Epithelial cell of proximal tubule (primary cell): ENCODE measurements at regions not wholly inside any gene's neighbourhood (a gene's known extent, or its start where the extent isn't known, plus 50 kb on each side); places are given as distances from the start of the nearest gene placed in this dataset.
"Not testable (repeated sequence)": the region's sequence is repeated elsewhere in the genome, so short reads cannot be mapped to it uniquely, and the experiment has no call there.

Experiments
- DNase-seq: peaks from one replicate; pipeline ENCODE4 v3.0.0-alpha.2; 2011; ENCODE audit warnings: low read depth
- H3K4me3 ChIP-seq: 2 replicates; pipeline ENCODE4 v1.5.1; 2011; ENCODE audit warnings: low read depth, mild to moderate bottlenecking, low read length
- TF ChIP-seq, protein P1 (sequence below): conservative IDR thresholded peaks from 2 replicates; pipeline ENCODE4 v1.5.1; 2012; ENCODE audit warnings: low read depth, mild to moderate bottlenecking, low read length

DNA sequence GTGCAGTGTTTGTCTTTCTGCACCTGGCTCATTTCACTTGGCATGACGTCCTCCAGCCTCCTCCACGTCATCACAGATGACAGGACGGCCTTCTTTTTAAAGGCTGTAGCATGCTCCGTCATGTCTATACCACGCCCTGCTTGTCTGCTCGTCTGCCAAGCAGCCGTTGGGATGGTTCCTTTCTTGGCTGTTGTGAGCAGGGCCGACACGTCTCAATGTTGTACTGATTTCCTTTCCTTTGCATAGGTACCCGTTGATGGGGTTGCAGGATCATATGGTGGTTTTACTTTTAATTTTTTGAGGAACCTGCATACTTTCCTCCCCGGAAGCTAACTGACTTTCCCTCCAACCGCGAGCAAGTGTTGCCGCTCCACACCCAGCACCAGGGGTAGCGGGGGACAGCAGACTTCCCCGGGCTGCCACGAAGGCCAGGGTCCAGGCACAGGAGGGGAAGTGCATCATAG, 212.2 kb upstream of the ZNF469 start:
- DNase-seq = no peak
- no peak overlapping the region for H3K4me3 ChIP-seq
- TF ChIP-seq, protein P1, sequence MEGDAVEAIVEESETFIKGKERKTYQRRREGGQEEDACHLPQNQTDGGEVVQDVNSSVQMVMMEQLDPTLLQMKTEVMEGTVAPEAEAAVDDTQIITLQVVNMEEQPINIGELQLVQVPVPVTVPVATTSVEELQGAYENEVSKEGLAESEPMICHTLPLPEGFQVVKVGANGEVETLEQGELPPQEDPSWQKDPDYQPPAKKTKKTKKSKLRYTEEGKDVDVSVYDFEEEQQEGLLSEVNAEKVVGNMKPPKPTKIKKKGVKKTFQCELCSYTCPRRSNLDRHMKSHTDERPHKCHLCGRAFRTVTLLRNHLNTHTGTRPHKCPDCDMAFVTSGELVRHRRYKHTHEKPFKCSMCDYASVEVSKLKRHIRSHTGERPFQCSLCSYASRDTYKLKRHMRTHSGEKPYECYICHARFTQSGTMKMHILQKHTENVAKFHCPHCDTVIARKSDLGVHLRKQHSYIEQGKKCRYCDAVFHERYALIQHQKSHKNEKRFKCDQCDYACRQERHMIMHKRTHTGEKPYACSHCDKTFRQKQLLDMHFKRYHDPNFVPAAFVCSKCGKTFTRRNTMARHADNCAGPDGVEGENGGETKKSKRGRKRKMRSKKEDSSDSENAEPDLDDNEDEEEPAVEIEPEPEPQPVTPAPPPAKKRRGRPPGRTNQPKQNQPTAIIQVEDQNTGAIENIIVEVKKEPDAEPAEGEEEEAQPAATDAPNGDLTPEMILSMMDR = no peak

- not testable (repeated sequence) for DNase-seq
Measured at GRCh38 chr16:88171126-88171525, 211.6 kb upstream of the ZNF469 start.

GRCh38 chr16:88176184-88176583, 206.6 kb upstream of the ZNF469 start:
- not testable (repeated sequence) for DNase-seq, H3K4me3 ChIP-seq

More at GRCh38 chr16:88171126-88171525, 211.6 kb upstream of the ZNF469 start:
- not testable (repeated sequence) for H3K4me3 ChIP-seq

DNA sequence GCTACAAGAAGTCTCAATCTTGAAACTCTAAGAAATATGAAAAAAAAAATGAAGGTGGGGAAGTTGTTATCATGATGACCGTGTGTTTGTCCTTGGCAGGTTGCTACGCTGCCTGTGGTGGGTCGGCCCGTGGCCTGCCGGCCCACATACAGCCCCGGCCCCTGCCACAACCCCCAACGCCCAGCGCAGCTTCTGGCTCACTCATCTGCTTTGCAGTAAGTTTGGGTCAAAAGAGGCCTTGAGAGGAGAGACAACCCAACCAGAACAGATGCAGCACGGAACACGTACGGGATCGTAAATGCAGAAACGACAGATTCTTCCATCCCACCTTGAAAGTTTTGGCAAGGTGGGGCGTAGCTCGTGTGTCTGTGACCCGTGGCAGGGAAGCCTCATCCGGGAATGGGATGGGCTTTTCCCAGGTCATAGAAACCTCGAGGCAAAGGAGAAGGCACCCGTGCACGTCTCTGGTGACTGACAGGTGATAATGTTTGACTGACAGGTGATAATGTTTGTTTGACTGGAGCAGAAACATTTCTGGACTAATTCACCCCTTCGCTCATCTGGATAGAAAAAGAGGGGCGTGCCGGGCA, 206.1 kb upstream of the ZNF469 start:
- H3K4me3 ChIP-seq, DNase-seq: not testable (repeated sequence)

DNA sequence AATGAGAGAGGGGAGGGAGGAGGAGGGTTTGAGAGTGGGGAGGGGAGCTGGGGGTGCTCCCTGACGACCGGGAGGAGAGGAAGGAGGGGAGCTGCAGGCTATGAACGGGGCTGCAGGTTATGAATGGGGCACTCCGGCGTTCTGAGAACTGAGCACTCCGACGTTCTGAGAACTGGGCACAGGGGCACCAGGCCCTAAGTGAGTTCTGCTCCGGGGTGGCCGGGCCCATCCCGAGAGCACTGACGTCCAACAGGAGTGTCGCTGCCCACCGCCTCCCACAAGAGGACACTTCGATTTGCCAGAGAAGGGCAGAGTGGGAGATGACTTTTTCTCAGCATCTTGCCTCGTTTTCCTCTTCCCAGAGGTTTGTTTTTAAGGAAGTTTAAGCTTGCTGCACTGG, 204.5 kb upstream of the ZNF469 start:
- not testable (repeated sequence) for DNase-seq, H3K4me3 ChIP-seq

GRCh38 chr16:88178896-88179295, 203.9 kb upstream of the ZNF469 start:
- not testable (repeated sequence) for H3K4me3 ChIP-seq, DNase-seq

- H3K4me3 ChIP-seq, DNase-seq: not testable (repeated sequence)
Measured at GRCh38 chr16:88182967-88183881, 199.5 kb upstream of the ZNF469 start.

DNA sequence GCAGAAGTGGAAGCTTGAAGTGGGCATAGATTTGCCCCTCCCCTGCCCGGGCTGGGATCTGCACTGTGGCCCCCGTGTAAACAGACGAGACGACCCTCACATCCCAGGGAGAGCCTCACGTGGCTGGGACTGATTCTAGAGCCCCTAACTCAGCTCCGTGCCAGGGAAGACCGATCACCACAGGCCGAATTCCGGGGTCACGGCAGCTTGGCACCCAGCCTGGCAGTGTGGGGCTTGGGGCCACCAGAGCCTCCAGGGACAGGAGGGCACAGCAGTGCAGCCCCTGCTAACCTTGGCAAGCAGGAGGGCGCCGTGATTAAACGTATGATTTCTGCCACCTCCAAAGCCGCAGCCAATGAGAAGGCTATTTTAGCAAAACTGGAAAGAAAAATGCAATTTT, 198.7 kb upstream of the ZNF469 start:
- DNase-seq, H3K4me3 ChIP-seq: not testable (repeated sequence)

DNA sequence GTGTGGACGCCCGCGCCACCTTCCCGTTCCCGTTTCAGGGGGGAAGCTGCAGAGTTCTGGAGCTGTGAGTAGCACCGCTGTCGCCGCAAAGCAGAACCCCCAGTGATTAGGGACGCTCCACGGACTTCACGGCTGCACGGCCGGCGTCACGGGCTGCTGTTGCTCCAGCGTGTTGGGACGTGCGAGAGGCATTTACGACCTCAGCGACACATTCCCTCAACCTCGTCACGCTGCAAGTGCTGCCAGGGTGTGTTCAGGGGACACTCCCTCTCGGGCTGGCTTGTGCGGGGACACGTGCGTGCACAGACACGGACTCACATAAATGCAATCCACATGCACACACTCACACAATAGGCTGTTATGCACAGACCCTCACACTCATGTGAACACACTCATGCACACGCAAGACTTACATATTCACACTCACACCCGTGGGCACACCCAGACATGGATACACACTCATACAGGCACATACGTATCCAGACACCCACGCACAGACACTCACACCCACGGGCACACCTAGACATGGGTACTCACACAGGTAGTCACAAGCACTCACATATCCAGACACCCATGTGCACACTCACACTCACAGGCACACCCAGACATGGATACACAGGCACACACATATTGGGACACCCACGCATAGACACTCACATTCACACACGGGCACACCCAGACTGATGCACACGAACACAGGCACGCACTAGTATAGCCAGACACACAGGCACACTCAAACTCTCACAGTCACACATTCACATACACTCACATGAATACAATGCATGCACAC, 198.0 kb upstream of the ZNF469 start:
- not testable (repeated sequence) for DNase-seq, H3K4me3 ChIP-seq

DNA sequence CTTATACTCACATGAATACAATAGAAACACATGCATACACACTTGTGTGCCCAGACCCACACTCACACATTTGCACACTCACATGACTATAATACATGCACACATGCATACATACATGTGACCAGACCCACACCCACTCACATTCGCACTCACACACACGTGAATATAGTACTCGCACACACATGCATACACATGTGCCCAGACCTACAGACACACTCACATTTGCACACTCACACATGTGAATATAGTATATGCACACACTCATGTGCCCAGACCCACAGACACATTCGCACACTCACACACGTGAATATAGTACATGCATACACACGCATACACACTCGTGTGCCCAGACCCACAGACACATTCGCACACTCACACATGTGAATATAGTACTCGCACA, 197.4 kb upstream of the ZNF469 start:
- H3K4me3 ChIP-seq, DNase-seq: not testable (repeated sequence)

DNA sequence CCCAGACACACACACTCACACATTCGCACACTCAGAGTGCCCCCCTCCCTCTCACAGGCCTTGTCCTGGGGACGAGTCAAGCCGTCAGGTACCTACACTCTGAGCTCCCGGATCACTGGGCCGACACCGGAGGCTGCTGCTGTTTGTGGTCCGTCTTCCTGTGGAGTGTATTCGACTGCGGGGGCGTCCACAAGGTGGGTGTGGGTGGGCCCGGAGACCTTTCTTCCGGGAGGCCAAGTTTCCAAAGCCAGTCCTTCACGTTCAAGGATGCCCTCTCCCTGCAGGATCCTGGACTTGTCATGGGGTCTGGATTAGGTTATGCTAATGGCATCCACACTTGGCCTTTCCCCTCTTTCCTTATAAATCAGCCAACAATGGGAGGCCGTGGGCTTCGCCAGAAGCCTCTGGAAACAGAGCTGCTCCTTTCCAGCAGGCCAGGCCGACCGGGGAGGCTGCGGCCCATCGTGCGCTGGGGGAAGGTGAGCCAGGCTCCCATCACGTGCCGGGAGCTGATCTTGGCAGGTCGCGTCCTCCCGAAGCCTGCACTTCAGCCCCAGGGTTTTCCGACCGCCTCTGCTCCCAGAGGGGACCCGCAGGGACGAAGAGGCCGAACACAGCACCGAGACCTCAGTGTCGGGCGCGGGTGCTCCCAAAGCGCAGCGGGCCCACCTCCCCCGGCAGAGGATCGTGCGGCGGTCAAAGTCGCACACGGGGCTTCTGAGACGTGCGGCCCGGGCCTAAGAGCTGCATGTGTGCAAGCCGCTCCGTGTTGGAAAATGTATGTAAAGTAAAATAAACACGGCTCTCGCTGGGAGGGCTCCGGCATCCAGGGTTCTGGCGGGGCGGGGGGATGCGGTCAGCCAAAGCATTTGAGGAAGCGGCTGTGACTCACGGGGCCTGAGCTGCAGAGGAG, 196.5 kb upstream of the ZNF469 start:
- not testable (repeated sequence) for H3K4me3 ChIP-seq, DNase-seq

GRCh38 chr16:88186889-88187870, 195.6 kb upstream of the ZNF469 start:
- not testable (repeated sequence) for H3K4me3 ChIP-seq, DNase-seq

GRCh38 chr16:88188171-88188895, 194.4 kb upstream of the ZNF469 start:
- DNase-seq = not testable (repeated sequence)

DNA sequence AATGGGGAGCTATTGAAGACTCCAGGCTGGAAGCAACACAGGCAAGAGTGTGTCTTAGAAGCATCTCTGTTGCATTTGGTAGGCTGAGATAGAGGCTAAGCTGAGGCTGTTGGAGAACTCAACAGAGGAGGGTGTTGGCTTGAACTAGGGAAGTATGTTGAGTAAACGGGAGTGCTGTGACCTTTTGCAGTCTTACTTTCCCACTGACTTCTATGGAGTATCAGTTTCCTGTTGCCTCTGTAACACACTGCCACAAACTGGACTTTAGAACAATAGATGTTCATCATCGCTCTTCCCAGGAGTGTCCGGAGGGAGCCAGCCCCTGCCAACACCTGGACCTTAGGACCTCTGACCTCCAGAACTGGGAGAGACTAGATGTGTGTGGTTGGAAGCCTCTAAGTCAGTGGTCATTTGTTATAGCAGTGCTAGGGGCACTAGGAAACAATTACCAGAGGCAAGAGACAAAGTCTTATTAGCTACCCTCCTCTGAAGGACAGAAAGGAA, 192.1 kb upstream of the ZNF469 start:
- not testable (repeated sequence) for H3K4me3 ChIP-seq, DNase-seq

More at GRCh38 chr16:88188171-88188895, 194.4 kb upstream of the ZNF469 start:
- H3K4me3 ChIP-seq = not testable (repeated sequence)

DNA sequence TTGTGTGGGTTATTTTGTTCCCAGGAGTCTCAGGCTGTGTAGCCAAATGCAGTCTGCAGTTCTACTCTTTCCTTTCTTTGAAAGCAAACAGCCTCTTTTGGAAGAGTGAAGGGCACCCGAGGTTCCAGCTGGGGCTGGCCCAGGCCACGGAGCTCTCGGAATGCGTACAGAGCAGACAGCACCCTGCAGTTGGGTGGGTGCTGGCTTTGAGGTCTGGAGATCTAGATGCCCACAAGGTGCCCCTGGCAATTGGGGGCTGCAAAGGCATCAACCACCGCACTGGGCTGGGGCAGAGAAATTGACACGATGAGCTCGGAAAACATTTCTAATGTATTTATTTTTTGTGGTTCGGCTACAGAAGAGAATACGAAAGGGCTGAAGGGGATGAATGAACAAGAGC, 191.6 kb upstream of the ZNF469 start:
- not testable (repeated sequence) for DNase-seq, H3K4me3 ChIP-seq
